Fibroblast of lung (primary cell): ENCODE measurements at regions not wholly inside any gene's neighbourhood (a gene's known extent, or its start where the extent isn't known, plus 50 kb on each side); places are given as distances from the start of the nearest gene placed in this dataset.

Experiments
- DNase-seq, 2 donors: peaks; one replicate each; pipeline versions ENCODE4 v3.0.0 to v3.0.0-alpha.2; 2010; ENCODE audit warnings: low read depth in 2 of 2
- H2AFZ ChIP-seq: 2 replicates; pipeline ENCODE4 v1.5.1; 2012; ENCODE audit warnings: low read length, control low read depth, inconsistent platforms
- H3K27ac ChIP-seq: 2 replicates; pipeline ENCODE4 v1.5.1; 2011; ENCODE audit warnings: low read length, control low read depth; ENCODE audit not compliant: insufficient read depth
- H3K27me3 ChIP-seq: 2 replicates; pipeline ENCODE4 v1.5.1; 2011; ENCODE audit warnings: mild to moderate bottlenecking, low read length; ENCODE audit not compliant: control insufficient read depth, insufficient read depth
- H3K36me3 ChIP-seq: 2 replicates; pipeline ENCODE4 v1.5.1; 2011; ENCODE audit warnings: low read length; ENCODE audit not compliant: control insufficient read depth, insufficient read depth
- H3K4me1 ChIP-seq: 2 replicates; pipeline ENCODE4 v1.5.1; 2011; ENCODE audit warnings: low read length; ENCODE audit not compliant: control insufficient read depth, insufficient read depth; ENCODE audit errors: extremely low read depth
- H3K4me2 ChIP-seq: 2 replicates; pipeline ENCODE4 v1.5.1; 2011; ENCODE audit warnings: low read length, control low read depth; ENCODE audit not compliant: insufficient read depth; ENCODE audit errors: extremely low read depth
- H3K4me3 ChIP-seq, 4 experiments: fragments of 200-600 bp in 1 of 4; sonication (generic) in 1 of 4; replicated peaks in 1 of 4; 2 replicates each; pipeline ENCODE4 v1.5.1; 2011 to 2016; ENCODE audit warnings: low read length in 4 of 4, low read depth in 3 of 4, mild to moderate bottlenecking in 3 of 4, control low read depth in 2 of 4, inconsistent platforms in 1 of 4, mixed read lengths in 1 of 4; ENCODE audit not compliant: insufficient read depth in 1 of 4; ENCODE audit errors: control extremely low read depth in 1 of 4
- H3K79me2 ChIP-seq: 2 replicates; pipeline ENCODE4 v1.5.1; 2012; ENCODE audit warnings: mild to moderate bottlenecking, low read length, inconsistent platforms; ENCODE audit not compliant: control insufficient read depth, insufficient read depth
- H3K9ac ChIP-seq: 2 replicates; pipeline ENCODE4 v1.5.1; 2011; ENCODE audit warnings: mild to moderate bottlenecking, low read length, control low read depth; ENCODE audit not compliant: insufficient read depth
- H3K9me3 ChIP-seq: 2 replicates; pipeline ENCODE4 v1.5.1; 2012; ENCODE audit warnings: low read depth, low read length; ENCODE audit not compliant: control insufficient read depth, insufficient read depth
- H4K20me1 ChIP-seq: 2 replicates; pipeline ENCODE4 v1.5.1; 2011; ENCODE audit warnings: low read length; ENCODE audit not compliant: control insufficient read depth, insufficient read depth; ENCODE audit errors: extremely low read depth
- CTCF ChIP-seq, 2 donors: IDR thresholded peaks in 1 of 2; conservative IDR thresholded peaks in 1 of 2; 1 replicate in 1 of 2; 2 replicates in 1 of 2; pipeline ENCODE4 v1.5.1; 2011 to 2012; ENCODE audit warnings: low read length in 2 of 2, control low read depth in 1 of 2, inconsistent platforms in 1 of 2, low read depth in 1 of 2, mild to moderate bottlenecking in 1 of 2
- EZH2 ChIP-seq: IDR thresholded peaks from 2 replicates; pipeline ENCODE4 v1.5.1; 2012; ENCODE audit warnings: low read length, control low read depth, mild to moderate bottlenecking; ENCODE audit errors: missing control alignments

GRCh38 chr13:26895081-26895807, 134.7 kb upstream of the GPR12 start:
- DNase-seq: no peak
- Histone ChIP-seq H3K36me3 (no peaks in the 10 kb centered on the region), H3K4me1 (no peaks in the 10 kb centered on the region), H3K4me3 (no peak overlapping the region), H3K27me3 (no peaks in the 10 kb centered on the region), H4K20me1 (no peaks in the 10 kb centered on the region), H3K27ac (no peak overlapping the region), H3K9me3 (no peaks in the 10 kb centered on the region), H2AFZ (no peak overlapping the region), H3K9ac (no peak overlapping the region), H3K4me2 (no peak overlapping the region), H3K79me2 (no peaks in the 10 kb centered on the region)
- no peak for TF ChIP-seq EZH2
- no peak for TF ChIP-seq CTCF (conservative IDR thresholded peaks at IDR 0.05 in 1 of 2, IDR thresholded peaks at IDR 0.05 in 1 of 2; ENCODE audit: low read depth in 1 of 2, low read length in 2 of 2)

- Histone ChIP-seq H3K4me1 (no peaks in the 10 kb centered on the region), H3K36me3 (no peaks in the 10 kb centered on the region), H3K27me3 (no peaks in the 10 kb centered on the region), H3K79me2 (no peaks in the 10 kb centered on the region), H2AFZ (no peak overlapping the region), H3K4me2 (no peak overlapping the region), H3K4me3 (no peak overlapping the region), H3K27ac (no peak overlapping the region), H3K9me3 (no peaks in the 10 kb centered on the region), H3K9ac (no peak overlapping the region), H4K20me1 (no peaks in the 10 kb centered on the region)
- no peak for DNase-seq
- TF ChIP-seq EZH2 (no peak), CTCF (conservative IDR thresholded peaks at IDR 0.05 in 1 of 2, IDR thresholded peaks at IDR 0.05 in 1 of 2; ENCODE audit: low read depth in 1 of 2, low read length in 2 of 2) (no peak)
Measured at GRCh38 chr13:26888632-26889031, 128.0 kb upstream of the GPR12 start.

GRCh38 chr13:26887594-26887993, 127.0 kb upstream of the GPR12 start:
- Histone ChIP-seq H2AFZ (no peak overlapping the region), H3K27ac (no peak overlapping the region), H3K9me3 (no peaks in the 10 kb centered on the region), H3K36me3 (no peaks in the 10 kb centered on the region), H3K9ac (no peak overlapping the region), H3K4me3 (no peak overlapping the region), H4K20me1 (no peaks in the 10 kb centered on the region), H3K4me2 (no peak overlapping the region), H3K4me1 (no peaks in the 10 kb centered on the region), H3K79me2 (no peaks in the 10 kb centered on the region), H3K27me3 (no peaks in the 10 kb centered on the region)
- TF ChIP-seq EZH2: no peak
- no peak for TF ChIP-seq CTCF (conservative IDR thresholded peaks at IDR 0.05 in 1 of 2, IDR thresholded peaks at IDR 0.05 in 1 of 2; ENCODE audit: low read depth in 1 of 2, low read length in 2 of 2)
- DNase-seq: no peak
